ENCODE measurements at regions not wholly inside any gene's neighbourhood (a gene's known extent, or its start where the extent isn't known, plus 50 kb on each side); places are given as distances from the start of the nearest gene placed in this dataset.

GRCh38 chr1:171432473-171432872 lies 52.9 kb upstream of the PRRC2C start:
- Mint-ChIP-seq H3K27ac (no peak overlapping the region), H3K9me3 (peaks cover 12% of the 10 kb centered on the region), H3K4me3 (no peak overlapping the region), H3K36me3 (no peaks in the 10 kb centered on the region), H3K27me3 (no peaks in the 10 kb centered on the region), H3K4me1 (ENCODE audit: low read depth) (peaks cover 14% of the 10 kb centered on the region)
- DNase-seq, result no peak
- ChIA-PET POLR2A (no interaction called here), CTCF (no interaction called here)
- intact Hi-C loops (cut with micrococcal nuclease), result no loop called here

GRCh38 chr1:171433451-171433850 lies 51.9 kb upstream of the PRRC2C start:
- no peaks in the 10 kb centered on the region for H3K27me3 Mint-ChIP-seq
- peaks cover 14% of the 10 kb centered on the region for H3K4me1 Mint-ChIP-seq (ENCODE audit: low read depth)
- no peaks in the 10 kb centered on the region for H3K36me3 Mint-ChIP-seq
- no peak for DNase-seq
- ChIA-PET CTCF (no interaction called here), POLR2A (no interaction called here)
- H3K27ac Mint-ChIP-seq, result no peak overlapping the region
- H3K4me3 Mint-ChIP-seq, result no peak overlapping the region
- peaks cover 12% of the 10 kb centered on the region for H3K9me3 Mint-ChIP-seq
- intact Hi-C loops (cut with micrococcal nuclease), result no loop called here

GRCh38 chr1:171434717-171435346 lies 50.5 kb upstream of the PRRC2C start:
- Mint-ChIP-seq H3K4me3 (peak overlapping the region; percentile 24), H3K4me1 (ENCODE audit: low read depth) (peaks cover 14% of the 10 kb centered on the region), H3K9me3 (peaks cover 3% of the 10 kb centered on the region), H3K36me3 (no peaks in the 10 kb centered on the region), H3K27me3 (no peaks in the 10 kb centered on the region), H3K27ac (peak overlapping the region; percentile 72)
- ChIA-PET CTCF (interaction anchor here (0.6 kb wide), 1 partner anchor 1985 kb away, joined by 3 read pairs; no protein-coding TSS in a partner anchor), POLR2A (no interaction called here)
- intact Hi-C loops (cut with micrococcal nuclease), result loop anchor here (2.0 kb wide), 2 partner anchors 14 to 50 kb away; partner anchors contain the start of gene PRRC2C
- DNase-seq, result peak; percentile 19

Measured in activated CD4-positive, alpha-beta memory T cell treated with anti-CD3 and anti-CD28 coated beads for 36 hours (primary cell).